Colonic mucosa (tissue), 4 donors: ENCODE measurements at regions not wholly inside any gene's neighbourhood (a gene's known extent, or its start where the extent isn't known, plus 50 kb on each side); places are given as distances from the start of the nearest gene placed in this dataset.
"Not testable (repeated sequence)": the region's sequence is repeated elsewhere in the genome, so short reads cannot be mapped to it uniquely, and the experiment has no call there.

Experiments used
- DNase-seq: peaks from one replicate; pipeline ENCODE4 v3.0.0-alpha.2; 2020
- H3K27ac ChIP-seq: fragments of 200-600 bp; one replicate; pipeline ENCODE4 v1.8.0; 2021
- H3K27me3 ChIP-seq: fragments of 200-600 bp; one replicate; pipeline ENCODE4 v1.8.0; 2021
- H3K36me3 ChIP-seq: fragments of 200-600 bp; one replicate; pipeline ENCODE4 v1.8.0; 2021
- H3K4me1 ChIP-seq: fragments of 200-600 bp; one replicate; pipeline ENCODE4 v1.8.0; 2021; ENCODE audit warnings: mild to moderate bottlenecking
- H3K4me3 ChIP-seq: fragments of 200-600 bp; one replicate; pipeline ENCODE4 v1.8.0; 2021
- H3K9ac ChIP-seq, 2 donors: one replicate each; pipeline ENCODE4 v1.7.0; 2013; ENCODE audit warnings: control low read depth in 2 of 2, low read depth in 2 of 2, low read length in 2 of 2
- H3K9me3 ChIP-seq: fragments of 200-600 bp; one replicate; pipeline ENCODE4 v1.8.0; 2021
- intact Hi-C: fragments of 100-400 bp; cut with DNase I; formaldehyde crosslinking; loops from one replicate; pipeline ENCODE4 v1.14.1; 2022
- TF ChIP-seq, protein P1 (sequence below): fragments of 200-600 bp; IDR thresholded peaks from one replicate; pipeline ENCODE4 v1.8.0; 2022; ENCODE audit warnings: antibody characterized with exemption, mild to moderate bottlenecking
- donor health status: healthy.
- donor health status: DM: no; HTN: no; CAD: no.
- donor health status: DM: no; HTN: no; CAD: no.

DNA sequence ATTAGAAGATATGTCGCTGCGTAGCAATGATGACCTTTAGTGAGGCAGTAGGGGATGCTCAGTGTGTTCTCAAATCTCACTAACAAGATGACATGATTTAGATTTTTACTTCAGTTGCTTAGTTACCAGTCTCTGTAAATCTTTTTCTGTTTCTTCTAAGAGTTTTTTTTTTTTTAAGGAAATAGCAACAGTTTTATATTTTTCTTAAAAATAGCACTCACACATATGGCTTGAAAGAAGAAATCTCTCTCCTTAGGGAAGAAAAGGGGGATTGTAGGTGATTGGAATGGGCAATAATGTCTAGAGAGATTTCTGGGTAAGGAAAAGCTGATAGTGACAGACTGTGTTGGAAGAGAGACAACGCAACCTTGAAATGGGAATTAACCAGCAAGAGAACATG is 524.6 kb upstream of the ARPP21 start:
- Histone ChIP-seq H3K9me3 (no peaks in the 10 kb centered on the region), H3K9ac (no peak overlapping the region), H3K36me3 (no peaks in the 10 kb centered on the region), H3K4me1 (no peaks in the 10 kb centered on the region), H3K4me3 (no peak overlapping the region), H3K27ac (no peak overlapping the region), H3K27me3 (no peaks in the 10 kb centered on the region)
- TF ChIP-seq, protein P1, sequence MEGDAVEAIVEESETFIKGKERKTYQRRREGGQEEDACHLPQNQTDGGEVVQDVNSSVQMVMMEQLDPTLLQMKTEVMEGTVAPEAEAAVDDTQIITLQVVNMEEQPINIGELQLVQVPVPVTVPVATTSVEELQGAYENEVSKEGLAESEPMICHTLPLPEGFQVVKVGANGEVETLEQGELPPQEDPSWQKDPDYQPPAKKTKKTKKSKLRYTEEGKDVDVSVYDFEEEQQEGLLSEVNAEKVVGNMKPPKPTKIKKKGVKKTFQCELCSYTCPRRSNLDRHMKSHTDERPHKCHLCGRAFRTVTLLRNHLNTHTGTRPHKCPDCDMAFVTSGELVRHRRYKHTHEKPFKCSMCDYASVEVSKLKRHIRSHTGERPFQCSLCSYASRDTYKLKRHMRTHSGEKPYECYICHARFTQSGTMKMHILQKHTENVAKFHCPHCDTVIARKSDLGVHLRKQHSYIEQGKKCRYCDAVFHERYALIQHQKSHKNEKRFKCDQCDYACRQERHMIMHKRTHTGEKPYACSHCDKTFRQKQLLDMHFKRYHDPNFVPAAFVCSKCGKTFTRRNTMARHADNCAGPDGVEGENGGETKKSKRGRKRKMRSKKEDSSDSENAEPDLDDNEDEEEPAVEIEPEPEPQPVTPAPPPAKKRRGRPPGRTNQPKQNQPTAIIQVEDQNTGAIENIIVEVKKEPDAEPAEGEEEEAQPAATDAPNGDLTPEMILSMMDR = no peak
- no peak for DNase-seq
- intact Hi-C loops = no loop called here

DNA sequence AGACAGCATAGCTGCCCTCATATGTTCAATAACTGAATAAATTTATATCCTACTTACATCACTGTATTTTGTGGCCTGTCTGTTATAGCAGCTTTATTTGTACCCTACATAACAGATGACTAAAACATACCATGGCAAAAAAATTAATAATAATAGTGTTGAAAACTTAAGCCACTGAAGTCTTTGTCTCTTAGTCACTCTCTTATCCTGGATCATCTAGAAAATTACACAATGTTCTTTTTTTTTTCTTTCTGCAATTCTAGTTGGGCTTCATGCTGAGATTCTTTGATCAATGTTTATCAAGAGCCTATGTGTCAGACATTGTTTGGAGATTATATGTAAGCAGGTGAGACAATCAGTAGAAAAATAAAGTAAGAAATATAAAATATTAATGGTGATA is 519.3 kb upstream of the ARPP21 start:
- Histone ChIP-seq H3K4me1 (no peaks in the 10 kb centered on the region), H3K4me3 (no peak overlapping the region), H3K27me3 (no peaks in the 10 kb centered on the region), H3K36me3 (no peaks in the 10 kb centered on the region), H3K9ac (no peak overlapping the region), H3K9me3 (no peaks in the 10 kb centered on the region), H3K27ac (no peak overlapping the region)
- intact Hi-C loops = no loop called here
- TF ChIP-seq, protein P1 = no peak
- no peak for DNase-seq

DNA sequence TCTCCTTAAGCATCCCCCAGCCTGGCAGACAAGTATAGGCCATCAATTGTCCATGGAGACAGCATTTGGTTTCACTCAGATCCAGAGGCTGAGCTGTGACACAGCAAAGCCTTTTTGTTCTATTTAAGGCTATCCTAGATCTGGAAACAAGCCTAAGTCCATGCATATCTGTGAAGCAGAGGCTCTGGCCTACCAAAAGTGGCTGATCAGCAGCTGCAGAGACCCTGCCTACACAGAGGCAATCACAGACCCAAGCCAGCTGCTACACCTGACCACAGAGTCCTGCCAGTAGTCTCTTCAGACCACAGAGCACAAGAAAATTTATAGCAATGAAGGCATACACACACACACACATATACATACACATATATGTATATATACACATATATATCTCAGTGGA is 501.7 kb upstream of the ARPP21 start:
- Histone ChIP-seq H3K27ac (no peak overlapping the region), H3K4me1 (no peaks in the 10 kb centered on the region), H3K36me3 (no peaks in the 10 kb centered on the region), H3K4me3 (no peak overlapping the region), H3K9me3 (no peaks in the 10 kb centered on the region), H3K27me3 (no peaks in the 10 kb centered on the region), H3K9ac (no peak overlapping the region)
- no peak for DNase-seq
- TF ChIP-seq, protein P1 = no peak
- intact Hi-C loops = no loop called here

DNA sequence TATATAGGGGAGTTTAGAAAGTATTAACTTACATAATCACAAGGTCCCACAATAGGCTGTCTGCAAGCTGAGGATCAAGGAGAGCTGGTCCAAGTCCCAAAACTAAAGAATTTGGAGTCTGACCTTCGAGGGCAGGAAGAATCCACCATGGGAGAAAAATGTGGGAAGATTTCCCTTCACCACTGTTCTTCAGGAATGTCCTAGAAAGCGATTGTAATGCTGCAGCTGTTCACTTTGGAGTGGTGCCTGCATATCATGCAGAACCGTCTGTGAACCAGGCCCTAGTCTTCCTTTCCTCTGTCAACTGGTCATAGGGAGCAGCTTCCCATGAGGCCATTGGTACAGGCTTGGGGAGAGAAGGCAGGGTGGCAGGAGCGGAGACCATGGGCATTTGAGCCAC is 497.9 kb upstream of the ARPP21 start:
- intact Hi-C loops = no loop called here
- DNase-seq = no peak
- Histone ChIP-seq H3K4me1 (no peaks in the 10 kb centered on the region), H3K27me3 (no peaks in the 10 kb centered on the region), H3K4me3 (no peak overlapping the region), H3K36me3 (no peaks in the 10 kb centered on the region), H3K9me3 (no peaks in the 10 kb centered on the region), H3K27ac (no peak overlapping the region), H3K9ac (no peak overlapping the region)
- TF ChIP-seq, protein P1 = no peak

DNA sequence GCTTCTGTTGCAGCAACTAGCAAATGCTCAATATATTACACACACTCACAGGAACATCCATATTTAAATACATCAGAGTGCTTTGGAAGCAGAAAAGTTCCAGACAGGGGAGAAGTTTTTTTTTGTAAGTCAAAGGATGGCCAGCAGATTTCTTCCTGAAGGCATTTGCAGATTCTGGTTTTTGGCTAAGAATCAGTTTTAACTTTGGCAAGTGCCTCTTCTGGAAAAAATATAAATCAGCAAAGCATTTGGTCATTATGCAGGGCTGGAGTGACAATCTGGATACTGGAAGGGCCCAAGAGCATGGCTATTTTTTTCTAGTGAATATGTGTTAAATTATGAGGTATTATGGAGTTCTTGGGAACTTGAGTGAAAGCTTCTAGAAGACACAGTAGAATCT is 495.3 kb upstream of the ARPP21 start:
- Histone ChIP-seq H3K9me3 (no peaks in the 10 kb centered on the region), H3K27me3 (no peaks in the 10 kb centered on the region), H3K4me1 (no peaks in the 10 kb centered on the region), H3K9ac (no peak overlapping the region), H3K36me3 (no peaks in the 10 kb centered on the region), H3K27ac (no peak overlapping the region), H3K4me3 (no peak overlapping the region)
- no peak for DNase-seq
- intact Hi-C loops = no loop called here
- TF ChIP-seq, protein P1 = no peak

DNA sequence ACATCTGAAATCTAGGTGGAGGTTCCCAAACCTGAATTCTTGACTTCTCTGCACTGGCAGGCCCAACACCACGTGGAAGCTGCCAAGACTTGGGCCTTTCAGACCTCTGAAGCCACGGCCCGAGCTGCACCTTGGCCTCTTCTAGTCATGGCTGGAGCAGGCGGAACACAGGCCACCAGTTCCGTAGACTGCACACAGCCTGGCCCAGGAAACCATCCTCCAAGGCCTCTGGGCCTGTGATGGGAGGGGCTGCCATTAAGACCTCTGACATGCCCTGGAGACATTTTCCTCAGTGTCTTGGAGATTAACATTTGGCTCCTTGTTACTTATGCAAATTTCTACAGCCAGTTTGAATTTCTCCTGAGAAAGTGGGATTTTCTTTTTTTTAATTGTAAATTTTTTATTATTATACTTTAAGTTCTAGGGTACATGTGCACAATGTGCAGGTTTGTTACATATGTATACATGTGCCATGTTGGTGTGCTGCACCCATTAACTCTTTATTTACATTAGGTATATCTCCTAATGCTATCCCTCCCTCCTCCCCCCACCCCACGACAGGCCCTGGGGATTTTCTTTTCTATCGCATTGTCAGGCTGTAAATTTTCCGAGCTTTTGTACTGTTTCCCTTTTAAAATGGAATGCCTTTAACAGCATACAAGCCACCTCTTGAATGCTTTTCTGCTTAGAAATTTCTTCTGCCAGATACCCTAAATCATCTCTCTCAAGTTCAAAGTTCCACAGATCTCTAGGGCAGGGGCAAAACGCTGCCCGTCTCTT is 492.9 kb upstream of the ARPP21 start:
- H3K4me1 ChIP-seq, H3K27ac ChIP-seq, H3K9me3 ChIP-seq, H3K27me3 ChIP-seq, intact Hi-C loops, H3K36me3 ChIP-seq, DNase-seq, H3K4me3 ChIP-seq, H3K9ac ChIP-seq: not testable (repeated sequence)
